Mammary epithelial cell (primary cell): ENCODE measurements at regions not wholly inside any gene's neighbourhood (a gene's known extent, or its start where the extent isn't known, plus 50 kb on each side); places are given as distances from the start of the nearest gene placed in this dataset.

ENCODE experiments used
- EZH2 ChIP-seq: IDR thresholded peaks from 2 replicates; pipeline ENCODE4 v1.6.1; 2012; ENCODE audit warnings: low read length, inconsistent platforms, borderline replicate concordance
- TF ChIP-seq, protein P1 (sequence below), 2 donors: IDR thresholded peaks in 1 of 2; conservative IDR thresholded peaks in 1 of 2; 2 replicates each; pipeline ENCODE4 v1.5.1; 2011 to 2012; ENCODE audit warnings: inconsistent platforms in 2 of 2, low read length in 2 of 2, mild to moderate bottlenecking in 2 of 2, control low read depth in 1 of 2, low read depth in 1 of 2; ENCODE audit not compliant: insufficient read depth in 1 of 2; ENCODE audit errors: extremely low read depth in 1 of 2

DNA sequence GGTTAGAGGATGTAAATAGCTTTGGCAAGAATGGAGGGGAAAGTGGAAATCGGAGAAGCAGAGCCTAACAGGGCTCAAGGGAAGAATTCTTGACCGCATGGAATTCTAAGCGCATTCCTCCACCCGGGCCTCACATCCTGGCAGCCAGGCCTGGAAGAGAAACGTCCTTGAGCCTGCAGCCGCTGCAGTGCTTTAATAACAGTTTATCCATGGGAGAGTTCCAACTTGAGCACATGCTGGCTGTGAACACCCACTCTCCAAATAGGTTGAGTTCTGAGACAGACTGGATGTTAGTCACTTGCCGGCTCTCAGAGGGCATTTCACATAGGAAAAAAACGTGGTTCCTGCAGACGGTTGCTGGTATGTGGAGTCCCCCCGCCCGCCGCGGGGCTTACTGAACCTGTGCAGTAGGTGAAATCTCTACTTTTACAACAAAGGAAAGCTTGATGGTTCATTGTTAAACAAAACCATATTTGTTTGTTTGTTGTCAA is 61.4 kb upstream of the STEAP1B start:
- no peak for TF ChIP-seq EZH2
- TF ChIP-seq, protein P1, sequence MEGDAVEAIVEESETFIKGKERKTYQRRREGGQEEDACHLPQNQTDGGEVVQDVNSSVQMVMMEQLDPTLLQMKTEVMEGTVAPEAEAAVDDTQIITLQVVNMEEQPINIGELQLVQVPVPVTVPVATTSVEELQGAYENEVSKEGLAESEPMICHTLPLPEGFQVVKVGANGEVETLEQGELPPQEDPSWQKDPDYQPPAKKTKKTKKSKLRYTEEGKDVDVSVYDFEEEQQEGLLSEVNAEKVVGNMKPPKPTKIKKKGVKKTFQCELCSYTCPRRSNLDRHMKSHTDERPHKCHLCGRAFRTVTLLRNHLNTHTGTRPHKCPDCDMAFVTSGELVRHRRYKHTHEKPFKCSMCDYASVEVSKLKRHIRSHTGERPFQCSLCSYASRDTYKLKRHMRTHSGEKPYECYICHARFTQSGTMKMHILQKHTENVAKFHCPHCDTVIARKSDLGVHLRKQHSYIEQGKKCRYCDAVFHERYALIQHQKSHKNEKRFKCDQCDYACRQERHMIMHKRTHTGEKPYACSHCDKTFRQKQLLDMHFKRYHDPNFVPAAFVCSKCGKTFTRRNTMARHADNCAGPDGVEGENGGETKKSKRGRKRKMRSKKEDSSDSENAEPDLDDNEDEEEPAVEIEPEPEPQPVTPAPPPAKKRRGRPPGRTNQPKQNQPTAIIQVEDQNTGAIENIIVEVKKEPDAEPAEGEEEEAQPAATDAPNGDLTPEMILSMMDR (conservative IDR thresholded peaks at IDR 0.05 in 1 of 2, IDR thresholded peaks at IDR 0.05 in 1 of 2; ENCODE audit: extremely low read depth in 1 of 2, insufficient read depth in 1 of 2, low read depth in 1 of 2, low read length in 2 of 2): no peak
